H9 (cell line): ENCODE measurements at regions not wholly inside any gene's neighbourhood (a gene's known extent, or its start where the extent isn't known, plus 50 kb on each side); places are given as distances from the start of the nearest gene placed in this dataset.

Experiments used
- DNase-seq: peaks from one replicate; pipeline ENCODE4 v3.0.0-alpha.2; 2017
- H2AFZ ChIP-seq: one replicate; pipeline ENCODE4 v1.6.1; 2013; ENCODE audit warnings: mild to moderate bottlenecking, low read length, control low read depth, moderate library complexity
- H2AK5ac ChIP-seq: 2 replicates; pipeline ENCODE4 v1.6.1; 2013; ENCODE audit warnings: low read length, control low read depth, mixed read lengths; ENCODE audit not compliant: insufficient read length
- H2BK120ac ChIP-seq: one replicate; pipeline ENCODE4 v1.6.1; 2013; ENCODE audit warnings: low read depth, mild to moderate bottlenecking, low read length, control low read depth, inconsistent platforms; ENCODE audit not compliant: poor library complexity, severe bottlenecking
- H2BK12ac ChIP-seq: 2 replicates; pipeline ENCODE4 v1.6.1; 2013; ENCODE audit warnings: low read length, control low read depth, mixed read lengths, low read depth; ENCODE audit not compliant: insufficient read length
- H2BK15ac ChIP-seq: 2 replicates; pipeline ENCODE4 v1.6.1; 2013; ENCODE audit warnings: low read depth, low read length, control low read depth
- H2BK20ac ChIP-seq: one replicate; pipeline ENCODE4 v1.6.1; 2013; ENCODE audit warnings: low read depth, mild to moderate bottlenecking, low read length, control low read depth, inconsistent platforms; ENCODE audit not compliant: poor library complexity, severe bottlenecking
- H2BK5ac ChIP-seq: 2 replicates; pipeline ENCODE4 v1.6.1; 2013; ENCODE audit warnings: low read length, control low read depth, mixed read lengths; ENCODE audit not compliant: insufficient read length
- H3K14ac ChIP-seq: 2 replicates; pipeline ENCODE4 v1.6.1; 2013; ENCODE audit warnings: low read length, control low read depth; ENCODE audit not compliant: insufficient read depth
- H3K18ac ChIP-seq: 2 replicates; pipeline ENCODE4 v1.6.1; 2013; ENCODE audit warnings: low read depth, mild to moderate bottlenecking, mixed read lengths, low read length, control low read depth; ENCODE audit not compliant: insufficient read length
- H3K23ac ChIP-seq: 2 replicates; pipeline ENCODE4 v1.6.1; 2013; ENCODE audit warnings: low read length, control low read depth, mixed read lengths, low read depth; ENCODE audit not compliant: insufficient read length
- H3K23me2 ChIP-seq: 2 replicates; pipeline ENCODE4 v1.6.1; 2013; ENCODE audit warnings: low read depth, mild to moderate bottlenecking, mixed read lengths, low read length, control low read depth; ENCODE audit not compliant: insufficient read length, poor library complexity, severe bottlenecking
- H3K27ac ChIP-seq: 2 replicates; pipeline ENCODE4 v1.5.1; 2013; ENCODE audit warnings: low read length, control low read depth, mixed read lengths, low read depth; ENCODE audit not compliant: insufficient read length
- H3K27me3 ChIP-seq: 2 replicates; pipeline ENCODE4 v1.6.1; 2013; ENCODE audit warnings: low read length, control low read depth, inconsistent platforms; ENCODE audit not compliant: insufficient read depth
- H3K4ac ChIP-seq: 2 replicates; pipeline ENCODE4 v1.6.1; 2013; ENCODE audit warnings: low read depth, mild to moderate bottlenecking, control low read depth, inconsistent platforms, low read length, moderate library complexity
- H3K4me1 ChIP-seq: 2 replicates; pipeline ENCODE4 v1.6.1; 2013; ENCODE audit warnings: low read length, control low read depth, inconsistent platforms; ENCODE audit not compliant: insufficient read depth
- H3K4me2 ChIP-seq: 2 replicates; pipeline ENCODE4 v1.6.1; 2013; ENCODE audit warnings: low read length, control low read depth, mixed read lengths; ENCODE audit not compliant: insufficient read length, insufficient read depth
- H3K56ac ChIP-seq: 2 replicates; pipeline ENCODE4 v1.6.1; 2013; ENCODE audit warnings: low read depth, mild to moderate bottlenecking, mixed read lengths, low read length, control low read depth; ENCODE audit not compliant: insufficient read length
- H3K79me1 ChIP-seq: 2 replicates; pipeline ENCODE4 v1.6.1; 2013; ENCODE audit warnings: low read depth, mild to moderate bottlenecking, moderate library complexity, low read length, control low read depth, inconsistent platforms; ENCODE audit not compliant: insufficient read depth, poor library complexity, severe bottlenecking
- H3K79me2 ChIP-seq: 2 replicates; pipeline ENCODE4 v1.6.1; 2013; ENCODE audit warnings: low read length, control low read depth, inconsistent platforms; ENCODE audit not compliant: insufficient read depth
- H3K9ac ChIP-seq: 2 replicates; pipeline ENCODE4 v1.6.1; 2013; ENCODE audit warnings: low read length, control low read depth, mixed read lengths; ENCODE audit not compliant: insufficient read length; ENCODE audit errors: extremely low read depth
- H3K9me3 ChIP-seq: one replicate; pipeline ENCODE4 v1.6.1; 2013; ENCODE audit warnings: low read depth, low read length, inconsistent platforms; ENCODE audit not compliant: control insufficient read depth
- H3T11ph ChIP-seq: one replicate; pipeline ENCODE4 v1.6.1; 2013; ENCODE audit warnings: mild to moderate bottlenecking, low read length, control low read depth, inconsistent platforms
- H4K20me1 ChIP-seq: one replicate; pipeline ENCODE4 v1.6.1; 2013; ENCODE audit not compliant: control insufficient read depth, insufficient read length, insufficient read depth
- H4K5ac ChIP-seq: 2 replicates; pipeline ENCODE4 v1.6.1; 2013; ENCODE audit warnings: low read depth, mild to moderate bottlenecking, mixed read lengths, low read length, control low read depth; ENCODE audit not compliant: insufficient read length
- H4K8ac ChIP-seq: replicated peaks from 2 replicates; pipeline ENCODE4 v1.6.1; 2013; ENCODE audit warnings: low read length, control low read depth, mixed read lengths, low read depth; ENCODE audit not compliant: insufficient read length
- H4K91ac ChIP-seq: 2 replicates; pipeline ENCODE4 v1.6.1; 2013; ENCODE audit warnings: low read depth, mild to moderate bottlenecking, moderate library complexity, mixed read lengths, low read length, control low read depth; ENCODE audit not compliant: insufficient read length
- H3K27ac Mint-ChIP-seq, 3 experiments: 2 replicates in 2 of 3; 3 replicates in 1 of 3; pipeline ENCODE4 v1.8.0; 2020 to 2021; ENCODE audit warnings: mixed read lengths in 3 of 3, mild to moderate bottlenecking in 1 of 3, moderate library complexity in 1 of 3
- H3K27me3 Mint-ChIP-seq: 2 replicates; pipeline ENCODE4 v1.8.0; 2021; ENCODE audit warnings: low read depth, mild to moderate bottlenecking, moderate library complexity, mixed read lengths
- H3K36me3 Mint-ChIP-seq, 3 experiments: 2 replicates in 2 of 3; 3 replicates in 1 of 3; pipeline ENCODE4 v1.8.0; 2020 to 2021; ENCODE audit warnings: low read depth in 3 of 3, mixed read lengths in 3 of 3; ENCODE audit not compliant: insufficient read depth in 1 of 3
- H3K4me1 Mint-ChIP-seq, 2 experiments: 2 replicates each; pipeline ENCODE4 v1.8.0; 2020; ENCODE audit warnings: mixed read lengths in 2 of 2
- H3K4me3 Mint-ChIP-seq, 2 experiments: 2 replicates in 1 of 2; 3 replicates in 1 of 2; pipeline ENCODE4 v1.8.0; 2020 to 2021; ENCODE audit warnings: mild to moderate bottlenecking in 2 of 2, mixed read lengths in 2 of 2, moderate library complexity in 1 of 2
- H3K9me3 Mint-ChIP-seq, 2 experiments: 2 replicates in 1 of 2; 3 replicates in 1 of 2; pipeline ENCODE4 v1.8.0; 2020; ENCODE audit warnings: mild to moderate bottlenecking in 2 of 2, mixed read lengths in 2 of 2, moderate library complexity in 1 of 2
- WGBS: extraction: QIAGEN DNeasy Blood & Tissue Kit; methylation state at CpG from one replicate; pipeline ENCODE4 v1.1.7; 2013; ENCODE audit warnings: missing lambda C conversion rate, low lambda C conversion rate, mixed read lengths; ENCODE audit not compliant: insufficient read length; ENCODE audit errors: extremely low coverage; 5-methylcytosine and 5-hydroxymethylcytosine counted together
- TF ChIP-seq, protein P1 (sequence below): fragments of 200-600 bp; sonication (generic); conservative IDR thresholded peaks from 3 replicates; pipeline ENCODE4 v1.8.0; 2021; ENCODE audit warnings: antibody characterized with exemption, mild to moderate bottlenecking

DNA sequence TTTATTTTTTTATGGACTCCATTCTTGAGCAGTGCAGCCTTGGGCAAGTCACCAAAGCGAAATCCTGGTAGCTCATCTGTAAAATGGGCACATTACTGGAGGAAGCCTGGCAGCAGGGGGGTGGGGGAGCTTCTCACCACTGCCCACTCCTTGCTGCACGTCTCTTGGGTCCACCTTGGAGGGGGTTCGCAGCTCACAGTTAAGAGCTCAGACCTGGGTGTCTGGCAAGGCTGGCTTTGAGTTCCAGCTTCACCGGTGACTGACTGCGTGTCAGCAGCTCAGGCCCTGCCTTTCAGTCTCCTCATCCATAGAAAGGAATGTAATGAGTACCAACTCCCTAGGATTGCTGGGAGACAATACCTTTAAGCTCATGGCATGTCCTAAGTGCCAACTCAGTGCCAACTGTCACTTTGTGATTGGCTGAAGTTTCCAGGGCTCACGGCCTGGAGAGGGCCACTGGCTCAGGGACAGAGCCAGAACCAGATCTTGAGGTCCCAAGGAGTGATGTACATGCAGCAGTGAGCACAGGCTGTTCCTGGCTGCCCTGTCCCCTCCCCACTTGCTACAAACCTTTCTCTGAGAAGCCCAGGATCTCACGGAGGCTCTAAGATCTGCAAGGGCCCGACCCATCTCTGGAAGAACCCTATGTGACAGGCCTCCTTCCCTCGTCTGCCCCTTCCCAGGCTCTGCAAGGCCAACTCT, 72.9 kb downstream of the C9orf50 start:
- H3K27me3 ChIP-seq: peaks cover 6% of the 10 kb centered on the region; the same call in 1 of the 2 replicates
- Mint-ChIP-seq H3K27me3 (peaks cover 70% of the 10 kb centered on the region), H3K9me3 (peaks cover 2 to 5% of the 10 kb centered on the region in 2 experiments; a peak in 3 of 5 replicates), H3K27ac (no peak overlapping the region), H3K4me1 (peaks cover 6 to 17% of the 10 kb centered on the region in 2 experiments; a peak in 3 of 4 replicates), H3K36me3 (no peaks in the 10 kb centered on the region), H3K4me3 (no peak overlapping the region)
- no peaks in the 10 kb centered on the region for H3K9me3 ChIP-seq
- no peak for DNase-seq
- TF ChIP-seq, protein P1, sequence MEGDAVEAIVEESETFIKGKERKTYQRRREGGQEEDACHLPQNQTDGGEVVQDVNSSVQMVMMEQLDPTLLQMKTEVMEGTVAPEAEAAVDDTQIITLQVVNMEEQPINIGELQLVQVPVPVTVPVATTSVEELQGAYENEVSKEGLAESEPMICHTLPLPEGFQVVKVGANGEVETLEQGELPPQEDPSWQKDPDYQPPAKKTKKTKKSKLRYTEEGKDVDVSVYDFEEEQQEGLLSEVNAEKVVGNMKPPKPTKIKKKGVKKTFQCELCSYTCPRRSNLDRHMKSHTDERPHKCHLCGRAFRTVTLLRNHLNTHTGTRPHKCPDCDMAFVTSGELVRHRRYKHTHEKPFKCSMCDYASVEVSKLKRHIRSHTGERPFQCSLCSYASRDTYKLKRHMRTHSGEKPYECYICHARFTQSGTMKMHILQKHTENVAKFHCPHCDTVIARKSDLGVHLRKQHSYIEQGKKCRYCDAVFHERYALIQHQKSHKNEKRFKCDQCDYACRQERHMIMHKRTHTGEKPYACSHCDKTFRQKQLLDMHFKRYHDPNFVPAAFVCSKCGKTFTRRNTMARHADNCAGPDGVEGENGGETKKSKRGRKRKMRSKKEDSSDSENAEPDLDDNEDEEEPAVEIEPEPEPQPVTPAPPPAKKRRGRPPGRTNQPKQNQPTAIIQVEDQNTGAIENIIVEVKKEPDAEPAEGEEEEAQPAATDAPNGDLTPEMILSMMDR: no peak
- no peak overlapping the region for H2AK5ac ChIP-seq
- H3T11ph ChIP-seq: no peak overlapping the region
- H3K4me2 ChIP-seq: no peak overlapping the region
- no peak overlapping the region for H4K5ac ChIP-seq
- no peak overlapping the region for H2BK12ac ChIP-seq
- H2BK5ac ChIP-seq: no peak overlapping the region
- H3K4ac ChIP-seq: no peak overlapping the region
- H3K23me2 ChIP-seq: peaks cover 6% of the 10 kb centered on the region
- H3K18ac ChIP-seq: no peak overlapping the region
- H4K91ac ChIP-seq: no peak overlapping the region
- no peak overlapping the region for H2BK120ac ChIP-seq
- no peak overlapping the region for H2BK20ac ChIP-seq
- H3K23ac ChIP-seq: no peak overlapping the region
- H3K4me1 ChIP-seq: no peaks in the 10 kb centered on the region
- no peak overlapping the region for H3K27ac ChIP-seq
- H3K79me1 ChIP-seq: no peaks in the 10 kb centered on the region
- WGBS: no CpG with 5 or more reads among the region's 9 CpGs
- no peak overlapping the region; the same call in 1 of the 2 replicates for H3K14ac ChIP-seq
- no peak overlapping the region for H2AFZ ChIP-seq
- no peaks in the 10 kb centered on the region for H4K20me1 ChIP-seq
- no peaks in the 10 kb centered on the region for H3K79me2 ChIP-seq
- no peak overlapping the region for H3K56ac ChIP-seq
- H2BK15ac ChIP-seq: no peak overlapping the region
- no peak overlapping the region for H3K9ac ChIP-seq
- H4K8ac ChIP-seq: no peak overlapping the region
